GM13977 (cell line): ENCODE measurements at regions not wholly inside any gene's neighbourhood (a gene's known extent, or its start where the extent isn't known, plus 50 kb on each side); places are given as distances from the start of the nearest gene placed in this dataset.

ENCODE experiments used
- DNase-seq: peaks from one replicate; pipeline ENCODE4 v3.0.0; 2012; ENCODE audit warnings: low spot score
- CTCF ChIP-seq: IDR thresholded peaks from 2 replicates; pipeline ENCODE4 v1.5.1; 2012; ENCODE audit warnings: mild to moderate bottlenecking, control low read depth; ENCODE audit not compliant: insufficient read depth; ENCODE audit errors: extremely low read depth, missing control alignments
- in situ Hi-C: fragments of 300-500 bp; cut with MboI; formaldehyde crosslinking; loops from one replicate; pipeline ENCODE4 v1.12.0; 2022; ENCODE audit warnings: low sequenced_read_pairs, low pct_unique_long_range_greater_than_20kb, mixed read lengths, inconsistent platforms; ENCODE audit not compliant: unreplicated experiment

GRCh38 chr9:80932181-80932580, 757.2 kb downstream of the TLE1 start:
- no peak for TF ChIP-seq CTCF
- in situ Hi-C loops: no loop called here
- DNase-seq: no peak

- in situ Hi-C loops: no loop called here
- TF ChIP-seq CTCF: no peak
- no peak for DNase-seq
Observed at GRCh38 chr9:80931163-80931562, 758.2 kb downstream of the TLE1 start.

- in situ Hi-C loops: no loop called here
- TF ChIP-seq CTCF: no peak
- no peak for DNase-seq
Observed at GRCh38 chr9:80928697-80929096, 760.6 kb downstream of the TLE1 start.

- in situ Hi-C loops: no loop called here
- TF ChIP-seq CTCF: no peak
- no peak for DNase-seq
Observed at GRCh38 chr9:80926611-80927010, 762.7 kb downstream of the TLE1 start.

- no peak for TF ChIP-seq CTCF
- no peak for DNase-seq
- in situ Hi-C loops: no loop called here
Observed at GRCh38 chr9:80922544-80922943, 766.8 kb downstream of the TLE1 start.

- no peak for TF ChIP-seq CTCF
- DNase-seq: no peak
- in situ Hi-C loops: no loop called here
Observed at GRCh38 chr9:80906728-80907127, 782.6 kb downstream of the TLE1 start.

- in situ Hi-C loops: no loop called here
- TF ChIP-seq CTCF: no peak
Observed at GRCh38 chr9:80899208-80899607, 790.1 kb downstream of the TLE1 start.

More at GRCh38 chr9:80899208-80899607, 790.1 kb downstream of the TLE1 start:
- DNase-seq: no peak
